HG02610 (cell line): ENCODE measurements at regions not wholly inside any gene's neighbourhood (a gene's known extent, or its start where the extent isn't known, plus 50 kb on each side); places are given as distances from the start of the nearest gene placed in this dataset.
A peak's percentile ranks its signal among the peaks of the same experiment; 100 is the strongest.
"Not testable (repeated sequence)": the region's sequence is repeated elsewhere in the genome, so short reads cannot be mapped to it uniquely, and the experiment has no call there.

ENCODE experiments used
- ATAC-seq: cut with Tn5 transposase; IDR thresholded peaks from one replicate; pipeline ENCODE4 v1.9.1; 2021; ENCODE audit warnings: mild to moderate bottlenecking, moderate library complexity; ENCODE audit not compliant: unreplicated experiment

DNA sequence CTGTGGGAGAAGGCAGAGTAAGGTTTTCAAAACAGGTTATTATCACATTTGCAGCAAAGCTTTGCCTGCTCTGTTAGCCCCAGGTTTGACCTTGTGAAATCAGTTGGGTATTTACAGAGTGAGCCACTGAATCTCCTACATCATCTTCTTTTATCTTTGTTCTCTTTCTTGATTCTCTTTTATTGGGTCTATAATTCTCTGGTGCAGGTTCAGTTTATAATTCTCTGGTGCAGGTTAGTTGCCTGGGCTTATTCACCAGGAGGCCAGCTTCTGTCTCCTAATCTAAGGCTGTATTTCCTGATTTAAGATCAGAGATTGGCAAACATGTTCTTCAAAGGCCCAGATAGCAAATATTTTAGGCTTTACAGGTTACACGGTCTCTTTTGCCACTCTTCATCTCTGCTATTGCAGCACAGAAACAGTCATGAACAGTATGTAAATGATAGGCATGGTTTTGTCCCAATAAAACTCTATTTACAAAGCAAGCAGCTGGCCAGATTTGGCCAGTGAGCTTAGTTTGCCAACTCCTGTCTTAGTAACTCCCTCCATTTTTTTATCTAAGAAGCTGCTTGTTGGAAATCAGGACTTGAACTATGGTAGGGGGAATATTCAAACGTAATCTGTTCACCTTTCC is 205.0 kb upstream of the RIMS1 start:
- no peak for ATAC-seq

DNA sequence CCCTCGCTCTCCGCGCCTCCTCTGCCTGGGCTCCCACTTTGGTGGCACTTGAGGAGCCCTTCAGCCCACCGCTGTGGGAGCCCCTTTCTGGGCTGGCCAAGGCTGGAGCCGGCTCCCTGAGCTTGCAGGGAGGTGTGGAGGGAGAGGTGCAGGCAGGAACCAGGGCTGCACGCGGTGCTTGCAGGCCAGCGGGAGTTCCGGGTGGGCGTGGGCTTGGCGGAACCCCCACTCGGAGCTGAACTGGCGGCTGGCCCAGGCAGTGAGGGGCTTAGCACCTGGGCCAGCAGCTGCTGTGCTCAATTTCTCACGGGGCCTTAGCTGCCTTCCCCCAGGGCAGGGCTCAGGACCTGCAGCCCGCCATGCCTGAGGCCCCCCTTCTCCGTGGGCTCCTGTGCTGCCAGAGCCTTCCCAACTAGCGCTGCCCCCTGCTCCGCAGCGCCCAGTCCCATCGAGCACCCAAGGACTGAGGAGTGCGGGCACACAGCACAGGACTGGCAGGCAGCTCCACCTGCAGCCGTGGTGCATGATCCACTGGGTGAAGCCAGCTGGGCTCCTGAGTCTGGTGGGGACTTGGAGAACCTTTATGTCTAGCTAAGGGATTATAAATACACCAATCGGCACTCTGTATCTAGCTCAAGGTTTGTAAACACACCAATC is 200.2 kb upstream of the RIMS1 start:
- ATAC-seq: not testable (repeated sequence)

DNA sequence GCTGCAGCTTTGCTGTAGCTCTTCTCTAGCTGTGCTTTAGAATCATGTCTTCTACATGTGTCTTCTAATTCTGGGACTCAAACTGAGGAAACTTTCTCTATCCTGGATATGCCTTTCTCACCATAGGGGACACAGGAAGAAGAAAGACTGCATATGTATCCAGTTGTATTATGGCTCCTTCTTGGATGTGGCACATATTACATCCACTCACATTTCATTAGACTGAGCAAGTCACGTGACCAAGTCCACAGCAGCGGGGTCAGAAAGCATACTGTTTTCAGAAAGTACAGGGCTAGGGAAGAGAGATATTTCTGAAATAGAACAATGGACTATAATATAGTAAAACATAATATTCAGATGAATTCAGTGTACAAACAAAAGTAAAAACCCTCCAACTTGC is 187.6 kb upstream of the RIMS1 start:
- ATAC-seq: no peak

DNA sequence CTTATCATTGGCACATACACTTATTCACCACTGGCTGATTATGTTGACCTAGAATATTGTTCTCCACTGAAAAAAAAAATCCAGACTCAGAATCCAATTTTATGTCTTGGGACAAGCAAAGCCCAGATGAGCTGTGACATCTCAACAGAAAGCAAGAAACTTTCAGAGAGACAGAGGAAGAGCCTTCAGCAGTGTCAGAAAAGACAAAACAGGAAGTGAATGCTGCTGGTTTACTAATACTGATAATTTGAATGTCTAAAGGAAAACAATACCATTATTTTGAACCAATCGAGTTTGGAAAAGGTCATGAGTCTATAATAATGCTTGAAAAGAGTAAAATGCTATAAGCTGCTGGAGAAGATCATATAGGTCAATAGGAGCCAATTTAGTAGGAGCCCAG is 179.8 kb upstream of the RIMS1 start:
- ATAC-seq: no peak

DNA sequence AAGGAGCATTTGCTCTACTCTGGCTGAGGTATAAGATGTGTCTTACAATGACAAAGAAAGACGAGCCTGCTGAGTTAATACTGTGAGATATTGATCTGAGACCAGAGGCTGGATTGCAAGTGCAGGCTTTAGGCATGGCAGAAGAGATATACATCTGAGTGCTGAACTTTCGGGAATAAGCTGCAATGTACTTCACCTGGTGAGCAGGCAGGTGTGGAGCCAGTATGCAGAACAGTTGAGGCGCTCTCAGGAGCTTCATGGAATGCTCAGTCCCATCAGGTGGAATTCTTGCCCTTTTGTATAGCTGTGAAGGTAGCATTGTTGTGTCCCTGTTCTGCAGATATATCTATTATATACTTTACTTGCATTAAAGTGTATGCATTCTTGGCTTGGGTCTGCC is 179.3 kb upstream of the RIMS1 start:
- ATAC-seq: no peak

DNA sequence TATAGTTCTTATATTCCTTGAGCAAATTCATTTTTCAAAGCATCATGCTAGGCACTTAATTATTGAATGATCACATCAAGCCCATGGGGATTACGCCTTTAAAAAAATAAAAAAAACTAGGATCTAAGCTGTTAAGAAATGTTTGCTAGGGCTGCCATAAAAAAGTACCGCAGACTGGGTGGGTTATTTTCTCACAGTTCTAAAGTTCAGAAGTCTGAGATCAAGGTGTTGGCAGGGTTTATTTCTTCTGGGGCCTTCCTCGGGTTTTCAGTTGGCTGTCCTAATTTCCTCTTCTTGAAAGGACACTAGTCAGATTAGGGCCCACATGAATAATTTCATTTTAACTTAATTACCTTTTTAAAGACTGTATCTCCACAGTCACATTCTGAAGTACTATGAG is 165.6 kb upstream of the RIMS1 start:
- no peak for ATAC-seq

DNA sequence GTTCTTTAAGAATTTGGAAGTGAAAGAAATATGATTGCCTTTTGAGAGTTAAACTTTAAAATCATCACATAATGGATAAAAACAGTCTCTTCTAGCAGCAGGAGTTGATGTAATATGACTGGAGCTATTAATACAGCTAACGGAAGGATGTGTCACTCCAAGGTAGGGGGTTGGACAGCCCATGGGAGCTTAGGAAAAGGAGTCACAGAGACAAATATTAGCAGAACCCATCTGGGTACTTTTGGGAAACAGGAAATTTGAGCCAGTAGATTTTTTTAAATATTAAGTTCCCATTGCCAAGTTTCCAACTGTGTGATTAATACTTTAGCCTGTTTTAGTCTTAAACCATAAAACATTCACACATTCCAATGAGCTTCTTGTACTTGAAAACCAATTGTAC is 164.7 kb upstream of the RIMS1 start:
- ATAC-seq: no peak

DNA sequence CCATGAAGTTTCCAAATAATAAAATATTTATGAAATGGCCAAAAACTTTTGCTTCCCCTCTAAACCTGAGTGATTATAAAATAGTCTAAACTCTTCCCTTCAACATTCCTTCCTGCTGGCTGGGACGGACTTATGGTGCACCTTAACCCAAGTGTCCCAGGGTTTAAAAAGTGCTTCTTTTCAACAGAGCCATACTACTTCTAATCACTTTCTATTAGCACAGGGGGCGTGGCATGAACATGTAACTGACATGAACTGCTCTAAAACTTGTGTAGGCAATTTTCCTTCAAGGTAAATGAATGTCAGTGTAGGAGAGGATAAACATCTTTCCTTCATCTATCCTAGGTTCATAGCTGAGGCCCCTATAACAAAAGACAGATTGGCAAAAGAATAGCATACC is 163.6 kb upstream of the RIMS1 start:
- ATAC-seq: no peak

DNA sequence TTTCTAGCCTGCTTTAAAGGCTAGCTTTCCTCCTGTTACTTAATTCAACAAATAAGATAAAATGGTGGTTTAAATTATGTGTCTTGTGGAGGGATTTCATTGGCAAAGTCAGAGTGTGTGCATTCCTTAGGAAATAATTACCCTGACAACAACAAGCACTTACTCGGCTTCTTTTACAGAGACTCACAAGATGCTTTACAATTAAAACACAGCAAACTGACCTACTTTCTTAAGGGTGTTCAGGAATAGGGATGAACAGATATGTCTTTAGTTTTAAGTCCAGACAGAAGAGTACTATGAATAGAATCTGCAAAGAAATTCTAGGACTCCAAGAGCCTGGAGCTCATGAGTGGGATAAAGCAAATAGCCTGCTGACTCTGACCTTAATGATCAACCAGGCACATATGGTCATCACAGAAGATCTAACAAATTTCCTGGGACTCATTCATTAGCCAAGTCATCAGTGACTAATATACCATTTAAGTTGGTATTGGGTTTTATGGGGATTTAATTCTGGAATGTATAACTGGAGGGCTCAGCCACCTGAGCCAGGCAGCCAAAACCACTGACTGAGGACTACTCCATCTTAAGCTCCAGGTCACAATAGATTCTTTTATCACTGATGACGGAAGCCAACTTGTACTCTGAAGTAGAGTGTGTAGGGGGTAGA is 161.8 kb upstream of the RIMS1 start:
- ATAC-seq: no peak

DNA sequence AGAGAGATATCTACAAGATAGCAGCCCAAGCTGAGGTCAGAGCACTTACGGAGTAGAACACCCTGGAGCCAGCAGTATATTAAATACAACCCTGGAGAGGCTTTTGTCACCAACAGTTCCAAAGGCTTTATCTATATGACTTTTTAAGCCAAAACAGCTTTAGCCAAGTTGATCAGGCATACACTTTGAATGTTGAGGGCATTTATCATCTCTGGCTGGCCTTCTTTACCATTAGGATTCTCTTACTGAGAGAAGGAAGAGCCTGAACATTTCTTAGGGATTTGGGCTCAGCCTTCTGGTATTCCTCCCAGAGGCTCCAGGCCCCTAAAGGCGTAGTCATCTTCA is 161.3 kb upstream of the RIMS1 start:
- ATAC-seq: no peak

DNA sequence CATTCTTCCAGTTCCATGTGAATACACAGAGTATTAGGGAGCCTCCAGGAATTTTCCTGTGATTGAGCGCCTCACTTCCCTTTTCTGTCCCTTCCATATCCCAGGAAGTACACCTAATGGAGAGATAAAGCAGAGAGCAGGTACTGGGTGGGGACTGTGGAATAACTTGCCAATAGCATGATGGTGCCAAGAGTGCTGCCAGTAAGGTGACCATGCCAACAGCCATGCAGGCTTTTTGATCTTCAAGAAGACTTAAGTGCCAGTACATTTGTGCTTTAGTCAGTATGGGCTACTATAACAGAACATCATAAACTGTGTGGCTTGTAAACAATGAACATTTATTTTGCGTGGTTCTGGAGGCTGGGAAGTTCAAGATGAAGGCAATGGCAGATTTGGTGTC is 160.2 kb upstream of the RIMS1 start:
- ATAC-seq: no peak

DNA sequence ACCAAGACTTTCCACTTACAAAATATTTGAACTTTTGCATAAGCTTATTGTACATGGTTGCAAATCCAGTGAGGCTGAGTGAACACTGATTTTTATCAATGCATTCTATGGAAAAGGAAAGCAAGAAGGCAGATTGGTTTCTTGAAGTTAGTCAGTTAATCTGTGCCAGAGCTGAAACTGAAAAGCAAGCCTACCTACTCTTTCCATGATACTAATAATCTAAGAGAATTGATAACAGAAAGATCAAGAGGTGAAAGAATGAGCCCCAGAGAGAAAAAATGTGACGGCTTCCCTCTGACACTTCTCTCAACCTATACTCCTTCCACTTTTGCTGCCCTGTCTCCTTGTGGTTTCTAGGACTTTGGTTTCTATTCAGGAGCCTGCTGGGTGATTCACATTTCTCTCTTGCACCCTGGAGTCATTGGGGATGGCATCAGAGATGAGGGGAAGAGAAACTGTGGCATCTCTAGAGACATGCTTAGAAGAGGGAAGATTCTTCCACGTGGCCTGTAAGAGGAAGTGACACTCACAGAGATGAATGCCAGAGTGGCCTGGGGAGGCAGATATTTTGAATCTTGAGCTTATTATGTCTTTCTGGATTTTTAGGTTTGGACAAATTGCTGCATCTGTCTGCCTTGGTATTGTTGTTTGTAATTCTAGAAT is 158.6 kb upstream of the RIMS1 start:
- ATAC-seq: peak; percentile 84

DNA sequence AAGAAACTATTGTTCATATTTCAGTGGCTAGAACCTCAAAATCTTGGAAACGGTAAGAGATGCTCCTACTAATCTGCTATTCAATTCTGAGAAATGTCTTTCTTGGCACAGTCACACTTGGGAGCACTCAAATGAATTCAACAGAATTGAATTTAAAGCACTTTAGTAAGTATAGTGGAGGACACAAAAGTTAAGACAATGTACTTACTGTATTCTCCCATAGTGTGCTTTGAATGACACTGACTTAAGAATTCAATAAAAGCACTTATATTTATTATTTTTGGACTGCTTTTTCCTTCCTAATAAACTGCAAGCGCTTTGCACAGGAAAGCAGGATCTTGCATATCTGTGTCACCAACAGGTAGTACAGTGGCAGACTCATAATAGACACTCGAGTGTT is 156.1 kb upstream of the RIMS1 start:
- no peak for ATAC-seq

DNA sequence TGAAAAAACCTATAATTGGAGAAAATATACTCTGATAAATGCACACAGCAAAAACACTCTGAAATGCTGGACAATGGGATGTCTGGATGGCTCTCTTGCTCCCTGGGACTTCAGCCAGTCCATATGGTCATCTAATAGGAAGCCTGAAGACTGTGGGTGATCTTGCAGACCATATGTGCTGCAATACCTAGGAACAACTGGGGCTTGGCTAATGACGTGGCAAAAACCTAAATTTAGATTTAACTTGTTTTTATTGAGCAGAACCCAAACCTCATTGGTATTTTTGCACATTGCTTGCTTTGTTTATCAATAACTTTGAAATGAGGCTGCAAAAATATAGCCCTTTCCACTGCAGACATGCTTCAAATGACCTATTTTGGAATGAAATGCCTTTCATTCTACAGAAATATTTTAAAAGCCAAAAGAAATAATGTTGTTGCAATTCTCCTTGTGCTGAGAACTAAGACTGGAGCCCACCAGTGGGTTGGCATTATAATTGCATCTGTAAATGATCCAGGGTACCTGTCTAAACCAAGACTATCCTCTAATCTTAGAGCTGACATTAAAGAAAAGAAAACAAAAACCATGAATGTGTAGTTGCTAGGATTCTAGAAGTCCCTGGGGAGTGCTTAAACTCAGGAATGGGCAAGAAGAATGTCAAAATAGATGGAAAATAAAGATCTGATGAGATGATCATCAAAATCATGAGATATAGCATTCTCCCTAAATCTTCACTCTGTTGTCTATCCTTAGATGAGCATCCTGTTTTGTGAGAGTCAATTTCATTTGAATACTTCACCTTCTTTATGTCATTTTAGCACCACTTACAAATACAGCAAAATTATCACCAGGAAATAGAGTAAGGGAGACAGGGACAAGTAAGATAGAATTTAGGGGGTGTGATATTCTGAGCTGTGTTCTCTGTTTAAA is 152.1 kb upstream of the RIMS1 start:
- ATAC-seq: no peak

DNA sequence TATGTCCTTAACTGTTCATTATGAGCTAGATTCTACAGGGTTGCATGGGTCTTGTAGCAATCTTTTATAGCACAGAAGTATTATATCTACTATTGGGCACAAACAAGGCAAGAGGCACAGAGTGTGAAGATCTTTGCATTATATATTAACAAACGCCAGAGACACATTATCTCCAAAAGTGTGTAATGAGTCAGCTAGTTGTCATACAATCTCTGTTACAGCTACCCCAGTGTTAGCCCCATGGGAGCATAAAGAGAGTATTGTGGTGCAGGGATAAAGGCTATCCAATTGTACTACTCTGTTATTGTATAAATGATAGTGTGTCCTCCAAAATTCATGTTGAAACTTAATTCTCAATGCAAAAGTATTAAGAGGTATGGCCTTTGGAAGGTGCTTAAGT is 148.4 kb upstream of the RIMS1 start:
- ATAC-seq: no peak

DNA sequence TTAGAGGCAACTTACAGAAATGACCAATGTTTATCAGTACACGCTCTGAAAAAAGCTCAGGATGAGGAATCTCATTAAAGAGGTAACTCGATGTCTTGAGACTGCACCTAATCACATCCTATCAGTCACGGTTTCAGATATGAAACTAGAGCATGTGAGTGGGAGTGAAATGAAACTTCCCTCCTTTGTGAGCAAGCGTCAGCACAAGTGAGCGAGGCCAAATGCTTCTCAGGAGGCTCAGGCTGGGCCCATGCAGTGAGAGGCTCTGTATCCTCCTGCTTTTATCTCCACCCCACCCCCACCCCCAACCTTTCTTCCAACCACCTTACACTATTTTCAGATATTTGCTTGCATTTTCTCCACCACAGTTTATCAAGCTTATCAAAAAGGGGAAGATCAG is 140.8 kb upstream of the RIMS1 start:
- ATAC-seq: no peak

DNA sequence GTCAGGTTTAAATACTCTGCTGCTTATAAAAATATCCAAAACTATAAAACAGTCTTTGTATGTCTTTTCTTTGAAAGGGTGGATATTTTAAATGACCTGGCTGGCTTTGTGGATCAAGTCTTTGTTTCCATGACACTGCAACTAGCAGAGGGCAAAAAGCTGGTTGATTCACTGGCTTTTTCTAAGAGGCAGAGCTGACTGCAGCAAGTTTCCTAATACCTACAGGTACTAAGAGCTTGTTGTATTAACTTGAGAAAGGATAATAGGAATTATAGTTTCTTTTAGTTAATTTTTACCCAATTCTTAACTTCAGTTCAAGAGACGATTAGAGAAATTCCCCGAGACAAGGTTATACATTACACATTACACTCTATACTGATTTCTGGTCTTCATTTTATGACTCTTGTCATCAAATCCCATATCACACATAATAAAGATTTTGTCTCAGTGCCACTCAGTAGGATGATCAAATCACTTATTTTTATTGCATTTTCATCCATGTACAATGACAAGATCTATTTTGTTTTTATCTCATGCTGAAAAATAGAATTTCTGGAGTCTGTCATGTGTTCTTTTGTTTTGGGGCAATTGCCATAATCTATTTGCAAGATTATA is 120.1 kb upstream of the RIMS1 start:
- ATAC-seq: no peak

DNA sequence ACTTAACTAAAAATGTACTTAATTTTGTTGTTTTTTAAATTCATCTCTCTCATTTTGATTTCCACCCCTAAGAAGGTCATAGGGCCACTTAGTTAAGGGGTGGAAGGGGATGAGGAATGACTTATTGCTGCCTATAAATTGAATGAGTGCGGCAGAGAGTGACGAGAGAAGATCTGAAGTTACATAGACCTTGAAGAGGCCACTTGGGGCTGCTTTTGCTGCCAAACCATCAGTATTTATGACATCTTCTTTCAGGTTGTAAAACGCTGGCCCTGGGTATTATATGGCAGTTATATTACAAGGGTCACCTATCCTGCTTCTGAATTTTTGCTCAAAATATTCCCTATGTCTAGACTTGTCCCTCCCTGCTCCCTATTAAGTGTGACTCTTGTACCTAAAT is 119.6 kb upstream of the RIMS1 start:
- ATAC-seq: no peak

DNA sequence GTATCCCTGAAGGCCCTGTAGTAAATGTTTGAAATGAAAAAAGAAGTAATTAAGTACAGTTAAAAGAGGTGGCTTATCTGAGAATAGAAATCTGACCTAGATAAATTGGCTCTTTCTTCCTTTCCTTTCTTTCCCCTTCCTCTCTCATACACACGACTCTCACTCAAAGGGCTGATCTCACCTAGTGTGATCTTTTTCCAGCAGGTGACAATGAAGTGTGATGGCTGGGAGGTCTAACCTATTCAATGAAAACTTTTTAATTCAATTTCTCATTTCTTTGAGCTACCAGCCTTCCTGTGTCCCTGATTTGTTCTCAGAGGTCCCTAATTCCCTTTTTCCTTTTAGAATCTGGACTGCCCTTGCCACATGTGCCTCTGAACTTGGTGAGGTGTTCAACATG is 118.0 kb upstream of the RIMS1 start:
- no peak for ATAC-seq

DNA sequence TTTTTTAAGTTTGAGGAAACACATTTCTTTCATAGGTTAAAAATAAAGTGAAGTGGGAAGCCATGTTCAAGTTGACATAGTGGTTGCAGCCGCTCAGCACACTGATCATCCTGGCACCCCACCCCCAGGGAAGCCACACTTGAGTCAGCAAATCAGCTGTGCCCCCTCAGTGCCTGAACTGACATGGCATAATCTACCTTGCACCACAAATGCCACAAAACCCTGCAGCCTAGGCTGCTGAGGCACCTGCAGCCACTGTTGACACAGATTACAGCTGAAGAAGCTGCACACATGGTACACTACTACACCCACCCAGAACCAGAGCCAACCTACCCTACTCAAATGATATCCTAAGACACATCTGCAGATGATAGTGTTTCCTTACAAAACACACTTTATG is 77.5 kb upstream of the RIMS1 start:
- ATAC-seq: no peak

DNA sequence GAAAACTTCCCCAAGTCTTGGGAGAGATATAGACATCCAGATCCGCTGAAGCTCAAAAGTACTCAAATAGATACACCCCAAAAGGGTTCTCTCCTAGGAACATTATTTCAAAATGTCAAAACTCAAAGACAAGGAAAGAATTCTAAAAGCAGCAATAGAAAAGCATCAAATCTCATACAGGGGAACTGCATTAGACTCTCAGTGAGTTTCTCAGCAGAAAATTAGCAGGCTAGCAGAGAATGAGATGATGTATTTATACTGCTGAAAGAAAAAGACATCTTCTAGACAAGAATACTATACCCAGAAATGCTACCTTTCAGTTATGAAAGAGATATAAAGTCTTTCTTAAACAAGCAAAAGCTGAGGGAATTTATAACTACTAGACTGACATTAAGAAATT is 75.5 kb upstream of the RIMS1 start:
- ATAC-seq: no peak
